GM12878 (cell line): ENCODE measurements at regions not wholly inside any gene's neighbourhood (a gene's known extent, or its start where the extent isn't known, plus 50 kb on each side); places are given as distances from the start of the nearest gene placed in this dataset.

ENCODE experiments used
- ATAC-seq: fragments of 200-7000 bp; cut with Tn5 transposase; 3 replicates; pipeline ENCODE4 v1.9.1; 2020; ENCODE audit warnings: mild to moderate bottlenecking, moderate library complexity
- BruUV-seq: library from RNA; stranded (reverse); fragments of 400-500 nt; replicated peaks from 2 replicates; lab custom pipeline; 2021; lab: Mats Ljungman, UMichigan
- CTCF ChIA-PET: fragments of 300-600 bp; sonication (Branson Sonifier 250); formaldehyde crosslinking; extraction: SDS; loops from one replicate; lab custom pipeline; 2021; ENCODE audit warnings: inconsistent platforms; lab: Yijun Ruan, JAX
- POLR2A ChIA-PET: fragments of 350-600 bp; formaldehyde crosslinking; extraction: SDS; loops from one replicate; lab custom pipeline; 2021; ENCODE audit warnings: inconsistent platforms; lab: Charles Lee
- RAD21 ChIA-PET: fragments of 300-600 bp; sonication (Branson Sonifier 250); formaldehyde crosslinking; loops from one replicate; lab custom pipeline; 2023; ENCODE audit warnings: antibody characterized with exemption; ENCODE audit not compliant: unreplicated experiment; lab: Charles Lee
- SMC1A ChIA-PET: fragments of 300-600 bp; sonication (Branson Sonifier 250); formaldehyde crosslinking; loops from one replicate; lab custom pipeline; 2023; ENCODE audit not compliant: unreplicated experiment, uncharacterized antibody; lab: Charles Lee
- DNase-seq: peaks from one replicate; pipeline ENCODE4 v3.0.0-alpha.2; 2011; ENCODE audit warnings: low read depth, low spot score
- FAIRE-seq: peaks from 3 replicates; lab custom pipeline; 2011; peaks lifted over from hg19 to GRCh38; lab: Jason Lieb, UNC
- H2AFZ ChIP-seq: 2 replicates; pipeline ENCODE4 v1.6.0; 2011; ENCODE audit warnings: low read depth, low read length, control low read depth; ENCODE audit not compliant: control insufficient read depth
- H3K27ac ChIP-seq: 2 replicates; pipeline ENCODE4 v1.5.1; 2011; ENCODE audit warnings: control low read depth; ENCODE audit not compliant: control insufficient read depth, insufficient read depth
- H3K27me3 ChIP-seq, 2 experiments: replicated peaks in 1 of 2; 2 replicates each; pipeline versions ENCODE4 v1.6.0 to v1.6.1; 2011; ENCODE audit warnings: low read length in 1 of 2; ENCODE audit not compliant: control insufficient read depth in 2 of 2, insufficient read depth in 2 of 2
- H3K36me3 ChIP-seq, 2 experiments: 2 replicates each; pipeline ENCODE4 v1.5.1; 2011; ENCODE audit warnings: low read length in 1 of 2; ENCODE audit not compliant: control insufficient read depth in 2 of 2, insufficient read depth in 2 of 2
- H3K4me1 ChIP-seq: 2 replicates; pipeline ENCODE4 v1.6.1; 2011; ENCODE audit warnings: mild to moderate bottlenecking, low read length, moderate library complexity, mixed read lengths; ENCODE audit not compliant: control insufficient read depth, insufficient read depth
- H3K4me2 ChIP-seq: 2 replicates; pipeline ENCODE4 v1.6.0; 2011; ENCODE audit warnings: control low read depth; ENCODE audit not compliant: control insufficient read depth, insufficient read depth
- H3K4me3 ChIP-seq: fragments of 200-600 bp; sonication (generic); 2 replicates; pipeline ENCODE4 v1.5.1; 2016
- H3K79me2 ChIP-seq: 2 replicates; pipeline ENCODE4 v1.6.0; 2011; ENCODE audit warnings: low read length; ENCODE audit not compliant: control insufficient read depth, insufficient read depth
- H3K9ac ChIP-seq: 2 replicates; pipeline ENCODE4 v1.8.0; 2011; ENCODE audit warnings: low read length, control low read depth, mixed read lengths; ENCODE audit not compliant: control insufficient read depth, insufficient read depth
- H3K9me3 ChIP-seq: replicated peaks from 3 replicates; pipeline ENCODE4 v1.5.1; 2011; ENCODE audit warnings: mild to moderate bottlenecking, low read length; ENCODE audit not compliant: control insufficient read depth, insufficient read depth
- H4K20me1 ChIP-seq: 2 replicates; pipeline ENCODE4 v1.6.0; 2011; ENCODE audit not compliant: control insufficient read depth, insufficient read depth
- BACH1 ChIP-seq: fragments of 450-650 bp; IDR thresholded peaks from 2 replicates; pipeline ENCODE4 v1.6.1; 2017; ENCODE audit warnings: mild to moderate bottlenecking, borderline replicate concordance
- CBX3 ChIP-seq: fragments of 200-600 bp; sonication (generic); IDR thresholded peaks from 2 replicates; pipeline ENCODE4 v1.6.1; 2016; ENCODE audit warnings: low read depth, borderline replicate concordance
- CREM ChIP-seq: IDR thresholded peaks from 2 replicates; pipeline ENCODE4 v1.6.1; 2014; ENCODE audit warnings: antibody characterized with exemption, low read depth
- DPF2 ChIP-seq: fragments of 450-650 bp; IDR thresholded peaks from 2 replicates; pipeline ENCODE4 v1.6.1; 2017; ENCODE audit warnings: mild to moderate bottlenecking
- EGR1 ChIP-seq, 2 experiments: IDR thresholded peaks; 1 replicate in 1 of 2; 2 replicates in 1 of 2; pipeline ENCODE4 v1.6.1; 2011 to 2012; ENCODE audit warnings: low read depth in 2 of 2, low read length in 2 of 2, borderline replicate concordance in 1 of 2, mild to moderate bottlenecking in 1 of 2, moderate library complexity in 1 of 2
- ELK1 ChIP-seq: IDR thresholded peaks from 2 replicates; pipeline ENCODE4 v1.6.1; 2012; ENCODE audit warnings: low read depth, low read length, improper control_type of control experiment
- FOS ChIP-seq: IDR thresholded peaks from 3 replicates; pipeline ENCODE4 v1.6.1; 2011; ENCODE audit warnings: borderline replicate concordance; ENCODE audit not compliant: insufficient read length; ENCODE audit errors: extremely low read depth
- GATAD2B ChIP-seq: fragments of 450-650 bp; conservative IDR thresholded peaks from 2 replicates; pipeline ENCODE4 v1.6.1; 2017; ENCODE audit warnings: low read depth, mild to moderate bottlenecking, moderate library complexity
- IKZF1 ChIP-seq: fragments of 450-650 bp; conservative IDR thresholded peaks from 2 replicates; pipeline ENCODE4 v1.6.1; 2017; ENCODE audit warnings: antibody characterized with exemption, mild to moderate bottlenecking
- IRF5 ChIP-seq: fragments of 450-650 bp; IDR thresholded peaks from 2 replicates; pipeline ENCODE4 v1.6.1; 2017; ENCODE audit warnings: borderline replicate concordance
- KLF5 ChIP-seq: fragments of 450-650 bp; IDR thresholded peaks from 2 replicates; pipeline ENCODE4 v1.6.1; 2014; ENCODE audit warnings: mild to moderate bottlenecking; ENCODE audit not compliant: partially characterized antibody
- MTA2 ChIP-seq: fragments of 450-650 bp; IDR thresholded peaks from 2 replicates; pipeline ENCODE4 v1.6.1; 2016; ENCODE audit warnings: low read depth, mild to moderate bottlenecking, moderate library complexity
- MXI1 ChIP-seq: fragments of 150-350 bp; IDR thresholded peaks from 2 replicates; pipeline ENCODE4 v1.6.1; 2011; ENCODE audit warnings: low read depth, mild to moderate bottlenecking, inconsistent platforms, low read length, improper control_type of control experiment
- MYB ChIP-seq: fragments of 150-350 bp; IDR thresholded peaks from 2 replicates; pipeline ENCODE4 v1.6.1; 2014; ENCODE audit warnings: mild to moderate bottlenecking, low read depth, low read length, borderline replicate concordance
- NBN ChIP-seq: fragments of 450-650 bp; IDR thresholded peaks from 2 replicates; pipeline ENCODE4 v1.6.1; 2016
- NR2F1 ChIP-seq: fragments of 450-650 bp; conservative IDR thresholded peaks from 2 replicates; pipeline ENCODE4 v1.6.1; 2017; ENCODE audit warnings: mild to moderate bottlenecking
- PAX5 ChIP-seq: IDR thresholded peaks from 2 replicates; pipeline ENCODE4 v1.6.1; 2011; ENCODE audit warnings: low read depth, low read length, borderline replicate concordance
- PBX3 ChIP-seq: IDR thresholded peaks from 2 replicates; pipeline ENCODE4 v1.6.1; 2011; ENCODE audit warnings: mild to moderate bottlenecking, low read depth, low read length, moderate library complexity; ENCODE audit not compliant: insufficient replicate concordance
- RFX5 ChIP-seq: IDR thresholded peaks from 2 replicates; pipeline ENCODE4 v1.6.1; 2011; ENCODE audit warnings: low read depth, low read length, improper control_type of control experiment
- TCF12 ChIP-seq: IDR thresholded peaks from 2 replicates; pipeline ENCODE4 v1.6.1; 2011; ENCODE audit warnings: low read depth, mild to moderate bottlenecking, low read length
- TCF3 ChIP-seq: IDR thresholded peaks from 2 replicates; pipeline ENCODE4 v1.6.1; 2012; ENCODE audit warnings: low read depth, mild to moderate bottlenecking, low read length, borderline replicate concordance; ENCODE audit not compliant: insufficient read depth
- YY1 ChIP-seq: IDR thresholded peaks from 2 replicates; pipeline ENCODE4 v1.6.1; 2011; ENCODE audit warnings: low read depth, mild to moderate bottlenecking, low read length
- ZNF217 ChIP-seq: fragments of 450-650 bp; IDR thresholded peaks from 2 replicates; pipeline ENCODE4 v1.6.1; 2017; ENCODE audit warnings: antibody characterized with exemption, mild to moderate bottlenecking
- WGBS: methylation state at CpG from one replicate; pipeline ENCODE4 v1.1.6; 2016; ENCODE audit warnings: low lambda C conversion rate; ENCODE audit not compliant: insufficient replicate concordance, insufficient coverage; ENCODE audit errors: missing lambda C conversion rate; 5-methylcytosine and 5-hydroxymethylcytosine counted together
- in situ Hi-C: fragments of 300-500 bp; cut with MboI; formaldehyde crosslinking; loops from 9 replicates; pipeline ENCODE4 v1.14.3; 2018; ENCODE audit warnings: mixed read lengths
- intact Hi-C: fragments of 100-400 bp; cut with micrococcal nuclease; formaldehyde crosslinking; loops from one replicate; pipeline ENCODE4 v1.14.2; 2022; ENCODE audit not compliant: unreplicated experiment

- FAIRE-seq = no peak
- SMC1A ChIA-PET = no interaction called here
- TF ChIP-seq PBX3 (no peak), FOS (no peak), YY1 (0 out of 2 replicates have a peak, but pooled peaks have one; percentile 24), ZNF217 (0 out of 2 replicates have a peak, but pooled peaks have one; percentile 28), MTA2 (peak; percentile 38; the same call in 1 of the 2 replicates), EGR1 (IDR thresholded peaks at IDR 0.05; ENCODE audit: borderline replicate concordance in 1 of 2, low read depth in 2 of 2, low read length in 2 of 2) (no peak), RFX5 (no peak), KLF5 (no peak), BACH1 (peak; percentile 89; the same call in 1 of the 2 replicates), DPF2 (peak; percentile 63; the same call in 1 of the 2 replicates), CREM (no peak), NBN (0 out of 2 replicates have a peak, but pooled peaks have one; percentile 18), NR2F1 (peak; percentile 92), TCF3 (no peak), ELK1 (no peak), TCF12 (peak; percentile 45; the same call in 1 of the 2 replicates), PAX5 (peak; percentile 67; the same call in 1 of the 2 replicates), MXI1 (no peak), IRF5 (no peak), CBX3 (no peak), MYB (0 out of 2 replicates have a peak, but pooled peaks have one; percentile 59), IKZF1 (peak; percentile 67), GATAD2B (0 out of 2 replicates have a peak, but pooled peaks have one; percentile 28)
These were observed 364.9 kb downstream of the ZNF674 start for GRCh38 chrX:46180258-46180687.

More at GRCh38 chrX:46180258-46180687, 364.9 kb downstream of the ZNF674 start:
- BruUV-seq = no TSS peak
- no peaks in the 10 kb centered on the region; the same call in 2 of the 3 replicates for H3K9me3 ChIP-seq
- H4K20me1 ChIP-seq = no peaks in the 10 kb centered on the region
- H3K27ac ChIP-seq = no peak overlapping the region
- ChIA-PET CTCF (interaction anchor here (0.6 kb wide), 1 partner anchor 611 kb away, joined by 3 read pairs; no protein-coding TSS in a partner anchor), RAD21 (no interaction called here), POLR2A (no interaction called here)
- 3% methylated on average over 3 of the region's 3 CpGs for WGBS
- in situ Hi-C loops (no loop called here), intact Hi-C loops (loop anchor here (5.0 kb wide), 1 partner anchor 468 kb away; no protein-coding TSS in a partner anchor)
- no peaks in the 10 kb centered on the region for H3K4me1 ChIP-seq
- DNase-seq (peak; percentile 49), ATAC-seq (peak; percentile 96)
- H3K4me3 ChIP-seq = no peak overlapping the region
- no peaks in the 10 kb centered on the region; a peak in 1 of 4 replicates for H3K27me3 ChIP-seq
- no peak overlapping the region for H3K9ac ChIP-seq
- H2AFZ ChIP-seq = no peak overlapping the region
- no peak overlapping the region for H3K4me2 ChIP-seq
- no peaks in the 10 kb centered on the region for H3K36me3 ChIP-seq
- no peaks in the 10 kb centered on the region for H3K79me2 ChIP-seq
